CD4-positive, alpha-beta T cell treated with Interleukin-12 subunit alpha and Interleukin-12 subunit beta, for 1 hour (primary cell): ENCODE measurements at regions not wholly inside any gene's neighbourhood (a gene's known extent, or its start where the extent isn't known, plus 50 kb on each side); places are given as distances from the start of the nearest gene placed in this dataset.
"Not testable (repeated sequence)": the region's sequence is repeated elsewhere in the genome, so short reads cannot be mapped to it uniquely, and the experiment has no call there.

Experiments used
- DNase-seq: peaks from one replicate; pipeline ENCODE4 v3.0.0-alpha.2; 2020

GRCh38 chr21:36602735-36603134 lies 96.2 kb upstream of the SIM2 start:
- no peak for DNase-seq

DNA sequence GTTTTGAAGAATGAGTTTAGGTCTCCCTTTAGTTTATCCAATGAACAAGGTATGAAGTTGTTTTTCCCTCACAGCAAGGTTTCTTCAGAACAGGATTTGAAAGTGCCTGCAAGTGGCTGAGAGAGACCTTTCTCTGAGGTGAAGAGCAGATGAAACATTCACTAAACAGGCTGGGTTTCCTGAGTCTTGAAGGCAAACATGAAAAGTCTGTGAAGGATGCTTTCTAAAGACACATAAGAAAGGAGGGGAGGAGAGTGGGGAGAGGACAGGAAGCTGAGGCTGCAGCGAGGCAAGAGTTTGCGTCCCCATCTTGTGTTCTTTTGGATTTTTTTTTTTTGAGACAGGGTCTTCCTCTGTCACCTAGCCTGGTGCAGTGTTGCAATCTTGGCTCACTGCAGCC lies 95.7 kb upstream of the SIM2 start:
- no peak for DNase-seq

GRCh38 chr21:36605426-36605825 lies 93.5 kb upstream of the SIM2 start:
- no peak for DNase-seq

DNA sequence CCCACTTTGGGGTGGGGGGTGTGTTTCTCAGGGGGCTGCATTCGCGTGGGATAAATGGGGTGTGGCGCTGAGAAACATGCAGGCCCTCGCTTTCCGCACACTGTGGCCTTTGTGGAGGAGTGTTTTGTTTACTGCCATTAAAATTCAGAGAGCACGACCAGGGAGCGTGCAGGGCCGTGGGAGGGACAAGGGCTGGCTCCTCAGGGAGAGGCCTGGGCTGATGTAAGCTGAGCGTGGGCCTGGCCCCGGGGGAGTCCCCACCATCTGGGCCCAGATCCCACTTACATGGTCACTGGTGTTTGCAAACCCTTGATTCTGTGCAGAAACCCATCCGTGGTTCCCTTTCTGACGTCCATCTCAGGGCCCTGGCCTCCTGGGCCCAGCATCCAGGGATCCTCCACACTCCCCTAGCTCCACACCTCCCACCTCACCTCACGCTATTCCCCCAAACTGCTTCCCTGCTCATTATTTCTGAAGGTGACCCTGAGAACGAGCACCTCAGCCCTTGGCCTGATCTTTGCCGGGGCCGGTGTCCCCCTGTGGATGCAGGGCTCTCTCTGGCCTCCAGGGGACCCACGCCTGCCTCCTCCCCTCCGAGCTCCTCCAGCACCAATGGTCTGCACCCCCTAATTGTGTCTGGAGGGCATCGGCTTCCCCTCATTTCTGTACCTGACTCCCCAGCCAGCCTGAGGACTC lies 92.5 kb upstream of the SIM2 start:
- DNase-seq: no peak

- DNase-seq: no peak
Observed at GRCh38 chr21:36606983-36607325, 92.0 kb upstream of the SIM2 start.

DNA sequence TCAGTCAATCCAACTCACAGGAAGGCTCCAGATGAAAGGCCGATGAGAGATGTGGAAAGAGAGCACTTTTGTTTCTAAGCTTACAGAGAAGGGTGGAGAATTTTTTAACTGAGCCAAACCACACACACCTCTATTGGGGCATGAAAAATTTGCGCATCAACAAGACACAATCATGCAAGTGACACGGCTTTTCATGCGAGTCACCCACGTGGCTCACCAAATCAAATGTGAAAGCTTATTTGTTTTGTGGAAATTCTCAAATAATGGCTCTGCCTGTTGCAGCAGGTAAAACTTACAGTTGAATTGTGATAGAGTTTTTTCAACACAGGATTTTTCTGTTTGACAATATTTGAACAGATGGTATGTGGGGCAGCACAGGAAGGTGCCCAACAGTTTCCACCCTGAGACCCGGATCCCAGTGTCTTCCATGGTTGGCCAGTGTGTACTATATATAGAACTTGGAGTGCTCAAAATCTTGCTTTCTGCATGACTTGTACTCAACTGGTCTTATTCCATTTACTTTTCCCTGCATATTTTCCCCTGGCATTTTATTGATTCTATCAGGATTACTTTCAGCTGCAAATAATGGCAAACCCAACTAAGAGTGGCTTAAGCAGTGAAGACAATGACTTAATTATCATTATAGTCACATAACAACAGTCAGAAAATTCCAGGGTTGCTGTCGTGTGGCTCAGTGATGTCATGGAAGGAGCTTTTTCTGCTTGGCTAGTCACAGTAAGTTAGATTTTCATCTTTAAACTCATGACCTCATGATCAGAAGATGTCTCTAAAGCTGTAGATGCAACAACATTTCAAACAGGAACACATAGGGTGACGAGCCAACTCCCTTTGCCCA lies 90.6 kb upstream of the SIM2 start:
- DNase-seq: no peak

DNA sequence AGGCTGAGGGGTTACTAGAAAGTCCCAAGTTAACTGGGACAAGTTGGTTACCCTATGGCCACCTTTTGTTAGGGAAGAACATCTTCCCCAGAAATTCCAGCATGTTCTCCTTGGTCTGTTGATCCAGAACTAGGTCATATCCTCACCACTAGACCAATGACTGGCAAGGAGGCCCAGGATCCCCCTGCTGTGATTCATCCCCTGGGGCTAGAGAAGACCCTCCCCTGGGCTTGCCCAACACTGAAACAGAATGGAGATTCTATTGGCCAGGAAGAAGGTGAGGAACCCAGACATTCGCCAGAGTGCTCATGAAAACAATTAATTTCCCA lies 90.1 kb upstream of the SIM2 start:
- DNase-seq: no peak

DNA sequence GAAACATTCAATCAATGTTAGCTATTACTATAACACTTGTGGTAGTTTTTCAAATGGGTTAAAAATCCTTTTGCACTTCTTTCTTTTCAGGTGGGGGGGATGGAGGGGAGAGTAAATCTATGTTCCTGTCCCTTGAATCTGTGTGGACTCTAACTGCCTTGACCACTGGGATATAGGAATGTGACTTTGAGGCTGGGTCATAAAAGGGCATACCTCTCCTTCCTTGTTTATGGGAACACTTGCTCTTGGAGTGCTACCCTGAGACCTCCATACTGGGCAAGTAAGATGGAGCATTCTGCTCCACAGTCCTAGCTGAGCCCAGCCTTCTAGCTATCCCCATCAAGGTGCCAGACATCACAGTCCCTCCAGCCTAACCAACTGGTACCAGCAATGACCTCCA lies 89.3 kb upstream of the SIM2 start:
- no peak for DNase-seq

- no peak for DNase-seq
Observed at GRCh38 chr21:36610201-36610600, 88.7 kb upstream of the SIM2 start.

DNA sequence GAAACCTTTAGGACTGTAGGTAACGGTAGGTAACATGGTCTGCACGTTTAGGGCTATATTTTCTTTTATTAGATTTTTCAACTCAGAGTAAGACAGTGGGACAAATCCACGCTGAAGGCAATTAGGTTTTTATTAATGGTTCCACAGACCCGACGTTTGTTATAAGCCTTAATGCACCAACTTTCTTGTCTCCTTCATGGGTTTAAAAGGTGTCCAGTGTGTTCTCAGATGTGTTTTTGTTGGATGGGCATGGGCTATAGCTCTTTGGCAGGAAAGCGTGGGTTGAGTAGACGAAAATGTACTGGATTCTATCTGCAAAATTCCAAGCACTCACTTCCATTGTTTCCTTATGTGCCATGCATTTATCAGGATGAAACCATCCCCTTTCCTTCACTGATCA lies 88.0 kb upstream of the SIM2 start:
- no peak for DNase-seq

DNA sequence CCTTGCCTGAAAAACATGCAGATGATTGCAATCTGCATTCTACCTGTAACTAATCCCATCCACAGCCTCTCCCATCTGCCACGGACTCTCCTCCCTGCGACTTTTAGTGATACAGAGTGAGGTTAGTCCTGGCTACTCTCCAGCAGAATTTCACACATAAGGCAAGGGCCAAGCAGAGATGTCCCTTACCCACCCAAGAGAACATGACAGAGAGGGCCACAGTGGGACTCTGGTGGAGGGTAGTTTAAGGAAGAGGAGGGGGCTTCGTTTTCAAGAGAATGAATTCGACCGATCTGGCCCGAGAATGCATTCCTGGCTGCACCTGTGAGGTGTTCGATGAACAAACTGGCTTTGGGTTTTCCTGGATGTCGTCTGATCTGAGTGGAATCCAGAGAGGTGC lies 87.5 kb upstream of the SIM2 start:
- no peak for DNase-seq

DNA sequence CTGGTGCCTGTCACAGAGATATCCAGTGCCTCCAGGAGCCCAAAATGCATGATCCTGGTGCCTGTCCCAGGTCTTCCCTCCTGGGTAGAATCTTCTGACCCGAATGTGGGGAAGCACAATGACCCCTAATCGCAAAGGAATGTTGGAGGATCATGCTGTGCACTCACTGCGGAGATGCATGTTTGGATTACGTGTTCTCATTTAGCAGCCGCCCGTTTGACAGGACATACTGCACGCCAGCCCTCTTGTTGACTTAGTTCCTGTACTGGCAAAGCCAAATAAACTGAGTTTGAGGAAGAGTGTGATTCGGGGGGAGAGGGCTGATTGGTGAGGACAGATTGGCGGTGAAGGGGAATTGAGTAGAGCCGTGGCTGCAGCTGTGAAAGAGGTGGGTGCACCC lies 85.9 kb upstream of the SIM2 start:
- no peak for DNase-seq

GRCh38 chr21:36613554-36613953 lies 85.4 kb upstream of the SIM2 start:
- DNase-seq: no peak

DNA sequence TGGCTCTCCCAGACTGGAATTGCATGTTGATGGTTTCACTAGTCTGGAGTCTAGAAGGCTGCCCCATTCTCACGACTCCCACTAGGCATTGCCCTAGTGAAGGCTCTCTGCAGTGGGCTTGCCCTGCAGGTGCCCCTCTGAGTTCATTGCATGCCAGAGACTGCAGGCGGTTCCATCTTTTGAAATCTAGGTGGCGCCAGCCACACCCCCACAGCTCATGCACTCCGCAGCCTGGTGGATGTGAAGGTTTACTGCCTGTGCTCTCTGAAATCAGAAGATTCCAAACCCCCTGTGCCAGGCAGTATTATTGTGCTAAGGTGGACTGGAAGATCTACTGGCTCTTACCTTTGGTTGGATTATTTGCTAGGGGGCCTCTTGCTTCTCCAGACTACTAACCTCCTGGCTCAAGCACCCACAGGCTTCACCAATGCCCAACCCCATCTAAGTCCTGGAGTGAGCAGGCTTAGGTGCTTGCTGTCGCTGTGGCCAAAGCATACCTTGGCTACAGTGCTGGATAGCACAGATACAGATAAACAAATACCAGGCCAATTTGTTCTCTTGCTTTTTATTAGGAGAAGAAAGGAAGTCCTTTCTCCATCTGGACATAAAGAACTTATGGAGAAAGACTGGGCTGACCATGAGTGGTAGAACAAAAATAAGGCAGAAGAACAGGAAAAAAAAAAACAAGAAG lies 83.5 kb upstream of the SIM2 start:
- no peak for DNase-seq

DNA sequence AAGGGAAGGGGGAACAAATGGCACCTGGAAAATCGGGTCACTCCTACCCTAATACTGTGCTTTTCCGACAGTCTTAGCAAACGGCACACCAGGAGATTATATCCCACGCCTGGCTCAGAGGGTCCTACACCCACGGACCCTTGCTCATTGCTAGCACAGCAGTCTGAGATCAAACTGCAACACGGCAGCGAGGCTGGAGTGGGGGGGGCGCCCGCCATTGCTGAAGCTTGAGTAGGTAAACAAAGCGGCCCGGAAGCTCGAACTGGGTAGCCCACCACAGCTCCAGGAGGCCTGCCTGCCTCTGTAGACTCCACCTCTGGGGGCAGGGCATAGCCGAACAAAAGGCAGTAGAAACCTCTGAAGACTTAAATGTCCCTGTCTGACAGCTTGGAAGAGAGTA lies 82.1 kb upstream of the SIM2 start:
- not testable (repeated sequence) for DNase-seq

- DNase-seq: not testable (repeated sequence)
Observed at GRCh38 chr21:36621794-36622193, 77.1 kb upstream of the SIM2 start.

DNA sequence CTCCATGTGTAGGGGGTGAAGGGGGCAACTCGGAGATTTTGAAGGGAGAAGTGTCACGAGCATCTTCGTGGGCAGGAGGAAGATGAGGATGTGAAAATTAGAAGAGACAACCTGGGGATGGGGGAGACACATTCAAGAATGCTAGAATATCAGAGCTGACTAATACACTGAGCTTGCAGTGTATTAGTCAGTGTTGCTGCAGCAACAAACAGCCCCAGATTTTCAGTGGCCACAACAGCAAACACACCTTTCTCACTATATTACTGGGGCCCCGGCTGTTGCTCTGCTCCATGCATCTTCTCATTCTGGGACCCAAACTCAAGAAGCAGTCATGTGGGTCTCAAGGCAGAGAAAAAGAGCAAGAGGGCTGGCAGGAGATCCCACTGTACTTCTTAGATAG lies 74.8 kb upstream of the SIM2 start:
- no peak for DNase-seq

GRCh38 chr21:36626791-36627190 lies 72.1 kb upstream of the SIM2 start:
- no peak for DNase-seq

DNA sequence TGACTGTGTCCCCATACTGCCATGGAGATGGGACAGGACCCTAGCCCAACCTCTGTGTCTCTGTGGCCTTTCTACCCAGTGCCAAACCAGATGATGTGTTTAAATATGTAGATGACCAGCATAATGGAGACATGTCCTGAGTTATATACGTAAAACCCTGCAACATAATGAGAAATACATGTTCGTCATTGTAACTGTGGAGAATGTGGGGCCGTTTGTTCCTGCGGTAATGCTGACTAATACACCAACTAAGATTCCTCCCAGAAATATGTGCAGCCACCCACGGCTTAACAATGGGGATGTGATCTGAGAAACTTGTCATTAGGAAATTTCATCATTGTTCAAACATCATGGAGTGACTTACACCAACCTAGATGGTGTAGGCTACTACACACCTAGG lies 71.7 kb upstream of the SIM2 start:
- DNase-seq: no peak

- no peak for DNase-seq
Observed at GRCh38 chr21:36628106-36628505, 70.8 kb upstream of the SIM2 start.

DNA sequence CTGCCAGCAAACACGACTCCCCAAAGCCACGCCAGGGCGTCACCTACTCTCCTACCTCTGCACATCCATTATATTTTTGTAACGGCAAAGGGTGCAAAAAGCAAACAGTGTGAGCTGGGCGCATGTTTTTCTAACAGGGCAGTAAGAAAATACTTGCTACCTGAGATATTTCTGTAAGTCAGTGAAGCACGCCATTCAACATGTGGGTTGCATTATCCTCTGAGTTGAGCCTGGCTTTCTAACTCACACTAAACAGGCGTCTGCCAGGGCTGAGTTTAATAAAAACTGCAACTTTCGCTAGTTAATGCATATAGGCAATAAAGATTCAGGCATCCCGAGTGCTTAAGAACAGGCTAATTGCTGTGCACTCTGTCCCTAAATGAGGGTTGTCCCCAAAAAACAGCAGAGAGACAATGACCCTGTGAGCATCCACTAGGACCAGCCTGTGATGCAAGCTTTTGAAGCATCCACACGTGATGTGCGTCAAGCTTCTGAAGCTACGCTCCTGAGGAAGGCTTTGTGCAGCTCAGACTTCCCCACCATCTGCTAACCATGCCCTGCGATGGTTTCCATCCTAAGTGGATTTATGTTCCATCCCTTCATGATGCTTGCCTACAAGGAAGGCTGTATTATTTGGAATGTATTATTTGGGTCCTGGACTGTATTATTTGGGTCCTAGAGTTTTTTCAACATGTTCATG lies 70.0 kb upstream of the SIM2 start:
- DNase-seq: no peak

GRCh38 chr21:36630485-36631206 lies 68.3 kb upstream of the SIM2 start:
- DNase-seq: peak; percentile 46

DNA sequence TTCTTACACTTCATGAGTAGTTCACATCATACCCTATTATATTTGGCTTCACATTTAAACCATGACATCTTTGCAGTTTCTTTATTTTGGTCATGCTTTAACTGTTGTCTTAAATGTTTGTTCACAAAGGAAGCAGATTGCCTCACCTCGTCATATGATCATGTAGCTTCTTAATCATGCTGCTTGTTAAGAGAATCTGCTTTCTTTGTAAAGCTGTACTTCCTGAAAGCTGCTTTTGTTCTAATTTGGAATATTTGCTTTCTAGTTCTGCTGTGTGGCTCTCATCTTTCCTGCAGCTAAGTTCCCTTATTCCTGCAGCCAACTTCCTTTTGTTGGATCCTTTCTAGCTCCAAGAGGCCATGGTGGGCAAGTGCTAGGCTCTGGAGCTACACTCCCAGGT lies 62.9 kb upstream of the SIM2 start:
- no peak for DNase-seq
